Activated T-cell treated with anti-CD3 and anti-CD28 coated beads, Interleukin-2, amount 50 U/mL, for 24 hours (primary cell): ENCODE measurements at regions not wholly inside any gene's neighbourhood (a gene's known extent, or its start where the extent isn't known, plus 50 kb on each side); places are given as distances from the start of the nearest gene placed in this dataset.

ENCODE experiments used
- DNase-seq: peaks from one replicate; pipeline ENCODE4 v3.0.0-alpha.2; 2020
- H3K27ac Mint-ChIP-seq: 2 replicates; pipeline ENCODE4 v1.8.0; 2020; ENCODE audit warnings: mild to moderate bottlenecking, mixed read lengths
- H3K27me3 Mint-ChIP-seq: 2 replicates; pipeline ENCODE4 v1.8.0; 2020; ENCODE audit warnings: mixed read lengths
- H3K36me3 Mint-ChIP-seq: 2 replicates; pipeline ENCODE4 v1.8.0; 2020; ENCODE audit warnings: low read depth, mixed read lengths
- H3K4me1 Mint-ChIP-seq: 2 replicates; pipeline ENCODE4 v1.8.0; 2020; ENCODE audit warnings: low read depth, mixed read lengths
- H3K4me3 Mint-ChIP-seq: 2 replicates; pipeline ENCODE4 v1.8.0; 2020; ENCODE audit warnings: mild to moderate bottlenecking, moderate library complexity, mixed read lengths
- H3K9me3 Mint-ChIP-seq: 2 replicates; pipeline ENCODE4 v1.8.0; 2020; ENCODE audit warnings: mixed read lengths

- DNase-seq, result no peak
- no peaks in the 10 kb centered on the region for H3K36me3 Mint-ChIP-seq
- H3K27ac Mint-ChIP-seq, result no peak overlapping the region
Observed at GRCh38 chr11:127627629-127628457, 627.3 kb upstream of the KIRREL3 start.

DNA sequence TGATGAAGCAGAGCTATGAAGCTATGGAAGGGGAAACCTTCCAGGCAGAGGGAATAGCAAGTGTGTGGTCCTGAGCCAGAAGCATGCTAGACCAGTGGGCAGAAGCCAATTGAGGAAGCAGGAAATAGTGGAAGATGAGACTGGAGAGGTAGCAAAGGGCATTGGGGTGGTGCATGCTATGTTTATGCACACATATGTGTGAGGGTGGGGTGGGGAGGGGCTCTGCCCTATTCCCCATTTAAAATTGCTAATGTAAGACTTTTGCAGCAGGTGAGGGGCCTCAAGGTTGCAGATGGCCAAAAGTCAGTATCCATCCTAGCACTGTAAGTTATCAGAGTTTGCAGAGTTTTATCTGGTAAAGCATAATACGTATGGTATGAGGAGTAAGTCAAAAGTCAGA, 626.6 kb upstream of the KIRREL3 start:
- Mint-ChIP-seq H3K36me3 (no peaks in the 10 kb centered on the region), H3K27me3 (peaks cover 2% of the 10 kb centered on the region), H3K27ac (no peak overlapping the region), H3K9me3 (no peaks in the 10 kb centered on the region), H3K4me1 (no peaks in the 10 kb centered on the region), H3K4me3 (no peak overlapping the region)
- DNase-seq, result no peak

More at GRCh38 chr11:127627629-127628457, 627.3 kb upstream of the KIRREL3 start:
- H3K4me3 Mint-ChIP-seq, result no peak overlapping the region
- peaks cover 2% of the 10 kb centered on the region for H3K27me3 Mint-ChIP-seq
- no peaks in the 10 kb centered on the region for H3K9me3 Mint-ChIP-seq
- H3K4me1 Mint-ChIP-seq, result no peaks in the 10 kb centered on the region

- Mint-ChIP-seq H3K9me3 (no peaks in the 10 kb centered on the region), H3K27me3 (peaks cover 2% of the 10 kb centered on the region), H3K36me3 (no peaks in the 10 kb centered on the region), H3K4me3 (no peak overlapping the region), H3K4me1 (no peaks in the 10 kb centered on the region), H3K27ac (no peak overlapping the region)
- DNase-seq, result no peak
Observed at GRCh38 chr11:127625402-127625801, 624.8 kb upstream of the KIRREL3 start.

DNA sequence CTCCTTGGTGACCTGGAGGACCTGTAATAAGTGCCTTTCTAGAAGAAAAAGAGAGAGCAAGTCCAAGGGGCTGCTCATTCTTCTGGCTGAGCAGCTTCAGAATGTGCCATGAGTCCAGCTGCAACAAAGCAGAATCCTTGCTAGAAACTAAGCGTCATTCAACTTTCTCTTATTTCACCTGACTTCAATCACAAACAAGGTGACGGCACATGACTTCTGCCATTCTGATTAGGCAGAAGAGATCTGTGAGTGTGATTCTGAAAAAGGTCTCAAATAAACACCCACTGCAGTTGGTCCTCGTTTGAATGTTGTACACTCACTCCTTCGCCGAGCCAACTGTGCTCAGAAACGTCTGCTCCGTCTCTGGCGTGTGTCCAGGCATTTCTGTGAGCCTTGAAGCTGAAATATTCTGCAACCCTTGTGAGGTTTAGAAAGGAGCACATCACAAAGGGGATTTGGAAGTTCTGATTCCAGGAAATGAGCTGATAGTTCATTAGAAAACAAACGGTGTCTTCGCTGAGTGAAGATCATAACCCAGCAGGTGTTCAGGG, 623.8 kb upstream of the KIRREL3 start:
- H3K9me3 Mint-ChIP-seq, result no peaks in the 10 kb centered on the region

DNA sequence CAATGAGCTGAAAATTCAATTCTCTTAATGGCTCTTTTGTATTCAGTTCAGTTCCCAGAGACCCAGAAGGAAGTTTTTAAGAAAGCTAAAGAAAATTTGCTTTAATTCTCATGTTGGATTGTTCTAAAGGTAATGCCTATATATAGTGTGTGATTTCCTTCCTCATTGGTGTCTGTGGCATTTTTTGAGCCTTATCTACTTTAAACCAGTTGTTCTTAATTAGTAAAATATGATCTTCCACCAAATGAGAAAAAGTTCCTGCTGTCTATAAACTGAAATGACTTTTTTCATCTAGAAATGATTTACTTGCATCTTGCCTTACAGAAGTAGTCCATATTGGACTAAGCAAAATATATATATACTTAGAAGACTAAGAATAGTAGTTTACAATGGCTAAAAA, 622.1 kb upstream of the KIRREL3 start:
- H3K27ac Mint-ChIP-seq, result no peak overlapping the region
- no peak for DNase-seq

More for the DNA sequence above, 623.8 kb upstream of the KIRREL3 start:
- Mint-ChIP-seq H3K4me1 (no peaks in the 10 kb centered on the region), H3K36me3 (no peaks in the 10 kb centered on the region), H3K27ac (no peak overlapping the region), H3K27me3 (peaks cover 2% of the 10 kb centered on the region), H3K4me3 (no peak overlapping the region)
- DNase-seq, result no peak

DNA sequence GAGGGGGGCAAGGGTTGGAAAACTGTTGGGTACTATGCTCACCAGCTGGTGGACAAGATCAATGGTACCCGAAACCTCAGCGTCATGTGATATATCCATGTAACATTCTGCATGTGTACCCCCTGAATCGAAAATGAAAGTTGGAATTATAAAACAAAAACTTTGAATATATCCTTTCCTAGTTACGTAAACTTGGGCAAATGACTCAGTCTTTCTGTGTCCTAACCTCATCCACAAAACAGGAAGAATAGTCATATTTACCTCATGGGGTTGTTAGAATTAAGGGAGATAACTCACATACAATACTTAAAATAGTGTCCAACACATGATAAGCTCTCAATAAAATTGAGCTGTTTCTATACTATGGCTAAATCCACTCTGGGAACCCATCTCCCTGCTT, 620.1 kb upstream of the KIRREL3 start:
- no peak overlapping the region for H3K27ac Mint-ChIP-seq
- H3K36me3 Mint-ChIP-seq, result no peaks in the 10 kb centered on the region
- DNase-seq, result no peak
- H3K9me3 Mint-ChIP-seq, result no peaks in the 10 kb centered on the region
- H3K27me3 Mint-ChIP-seq, result peaks cover 2% of the 10 kb centered on the region
- H3K4me3 Mint-ChIP-seq, result no peak overlapping the region
- H3K4me1 Mint-ChIP-seq, result no peaks in the 10 kb centered on the region

More for the DNA sequence above, 622.1 kb upstream of the KIRREL3 start:
- no peaks in the 10 kb centered on the region for H3K36me3 Mint-ChIP-seq
- H3K4me3 Mint-ChIP-seq, result no peak overlapping the region
- H3K27me3 Mint-ChIP-seq, result peaks cover 2% of the 10 kb centered on the region
- H3K9me3 Mint-ChIP-seq, result no peaks in the 10 kb centered on the region
- no peaks in the 10 kb centered on the region for H3K4me1 Mint-ChIP-seq

GRCh38 chr11:127619946-127620345, 619.4 kb upstream of the KIRREL3 start:
- Mint-ChIP-seq H3K27me3 (peaks cover 2% of the 10 kb centered on the region), H3K4me3 (no peak overlapping the region), H3K9me3 (no peaks in the 10 kb centered on the region), H3K27ac (no peak overlapping the region), H3K36me3 (no peaks in the 10 kb centered on the region), H3K4me1 (no peaks in the 10 kb centered on the region)
- DNase-seq, result no peak

- H3K4me1 Mint-ChIP-seq, result no peaks in the 10 kb centered on the region
- H3K4me3 Mint-ChIP-seq, result no peak overlapping the region
- H3K27ac Mint-ChIP-seq, result no peak overlapping the region
- DNase-seq, result no peak
- no peaks in the 10 kb centered on the region for H3K36me3 Mint-ChIP-seq
- H3K9me3 Mint-ChIP-seq, result no peaks in the 10 kb centered on the region
- no peaks in the 10 kb centered on the region for H3K27me3 Mint-ChIP-seq
Observed at GRCh38 chr11:127618721-127619120, 618.2 kb upstream of the KIRREL3 start.

GRCh38 chr11:127616158-127616557, 615.6 kb upstream of the KIRREL3 start:
- Mint-ChIP-seq H3K27me3 (no peaks in the 10 kb centered on the region), H3K4me3 (no peak overlapping the region), H3K9me3 (no peaks in the 10 kb centered on the region), H3K4me1 (no peaks in the 10 kb centered on the region), H3K27ac (no peak overlapping the region), H3K36me3 (no peaks in the 10 kb centered on the region)
- no peak for DNase-seq

GRCh38 chr11:127612607-127613006, 612.0 kb upstream of the KIRREL3 start:
- Mint-ChIP-seq H3K36me3 (no peaks in the 10 kb centered on the region), H3K9me3 (no peaks in the 10 kb centered on the region), H3K27ac (no peak overlapping the region), H3K4me3 (no peak overlapping the region), H3K27me3 (no peaks in the 10 kb centered on the region), H3K4me1 (no peaks in the 10 kb centered on the region)
- DNase-seq, result no peak

GRCh38 chr11:127609025-127609773, 608.6 kb upstream of the KIRREL3 start:
- no peak for DNase-seq
- H3K36me3 Mint-ChIP-seq, result no peaks in the 10 kb centered on the region
- H3K4me1 Mint-ChIP-seq, result no peaks in the 10 kb centered on the region
- no peak overlapping the region for H3K27ac Mint-ChIP-seq
- H3K9me3 Mint-ChIP-seq, result no peaks in the 10 kb centered on the region
- no peaks in the 10 kb centered on the region for H3K27me3 Mint-ChIP-seq
- no peak overlapping the region for H3K4me3 Mint-ChIP-seq

DNA sequence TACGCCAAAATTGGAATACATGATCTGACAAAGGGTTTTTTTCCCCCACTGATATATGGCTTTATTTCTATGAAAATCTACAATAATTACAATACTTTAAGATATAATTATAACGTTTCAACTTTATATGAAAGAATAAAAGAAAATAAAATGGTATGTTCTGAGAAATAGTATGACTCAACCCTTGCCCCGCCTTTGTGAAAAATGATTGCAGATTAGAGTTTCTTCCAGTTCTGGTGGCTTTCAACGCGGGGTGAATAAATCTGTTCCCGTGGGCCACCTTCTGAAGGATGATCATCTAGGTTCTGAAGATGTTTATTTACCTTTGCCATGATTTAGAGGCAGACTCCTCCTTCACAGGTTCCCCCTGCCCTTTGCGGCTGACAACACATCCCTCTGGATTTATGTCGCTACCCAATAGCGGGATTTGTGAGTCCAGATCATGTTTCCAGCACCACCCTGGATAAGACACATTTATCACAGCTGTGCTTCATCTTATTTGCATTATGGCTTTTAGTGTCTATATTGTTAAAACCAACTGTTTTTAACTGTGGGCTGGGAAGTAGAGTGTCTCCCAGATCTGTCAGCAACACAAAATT, 607.0 kb upstream of the KIRREL3 start:
- Mint-ChIP-seq H3K27me3 (no peaks in the 10 kb centered on the region), H3K36me3 (no peaks in the 10 kb centered on the region), H3K4me3 (no peak overlapping the region), H3K9me3 (no peaks in the 10 kb centered on the region), H3K4me1 (no peaks in the 10 kb centered on the region), H3K27ac (no peak overlapping the region)
- no peak for DNase-seq

GRCh38 chr11:127601578-127601977, 601.0 kb upstream of the KIRREL3 start:
- no peak overlapping the region for H3K4me3 Mint-ChIP-seq
- no peaks in the 10 kb centered on the region for H3K4me1 Mint-ChIP-seq
- no peaks in the 10 kb centered on the region for H3K36me3 Mint-ChIP-seq
- DNase-seq, result no peak
- no peaks in the 10 kb centered on the region for H3K9me3 Mint-ChIP-seq
- no peak overlapping the region for H3K27ac Mint-ChIP-seq
- no peaks in the 10 kb centered on the region for H3K27me3 Mint-ChIP-seq

- H3K9me3 Mint-ChIP-seq, result no peaks in the 10 kb centered on the region
- H3K27me3 Mint-ChIP-seq, result no peaks in the 10 kb centered on the region
- no peaks in the 10 kb centered on the region for H3K4me1 Mint-ChIP-seq
- no peak overlapping the region for H3K4me3 Mint-ChIP-seq
- no peak for DNase-seq
- H3K27ac Mint-ChIP-seq, result no peak overlapping the region
- no peaks in the 10 kb centered on the region for H3K36me3 Mint-ChIP-seq
Observed at GRCh38 chr11:127600674-127601073, 600.1 kb upstream of the KIRREL3 start.
